ENCODE measurements at regions not wholly inside any gene's neighbourhood (a gene's known extent, or its start where the extent isn't known, plus 50 kb on each side); places are given as distances from the start of the nearest gene placed in this dataset.

DNA sequence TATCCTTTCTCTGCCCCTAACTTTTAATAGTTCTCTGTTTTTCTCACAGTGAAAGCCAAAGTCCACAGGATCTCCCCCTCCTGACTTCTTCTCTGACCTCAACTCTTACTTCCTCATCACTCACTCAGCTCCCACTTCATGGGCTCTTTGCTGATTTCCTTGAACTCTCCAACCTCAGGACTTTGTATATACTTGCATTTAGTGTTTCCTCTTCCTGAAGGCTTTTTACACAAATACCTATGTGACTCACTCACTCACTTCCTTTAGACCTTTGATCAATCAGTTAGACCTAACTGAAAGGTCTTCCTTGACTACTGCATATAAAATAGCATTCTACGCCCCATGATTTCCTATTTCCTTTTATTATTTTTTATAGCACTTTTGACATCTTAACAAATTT, 233.1 kb upstream of the MEX3C start:
- TF ChIP-seq, protein P1, sequence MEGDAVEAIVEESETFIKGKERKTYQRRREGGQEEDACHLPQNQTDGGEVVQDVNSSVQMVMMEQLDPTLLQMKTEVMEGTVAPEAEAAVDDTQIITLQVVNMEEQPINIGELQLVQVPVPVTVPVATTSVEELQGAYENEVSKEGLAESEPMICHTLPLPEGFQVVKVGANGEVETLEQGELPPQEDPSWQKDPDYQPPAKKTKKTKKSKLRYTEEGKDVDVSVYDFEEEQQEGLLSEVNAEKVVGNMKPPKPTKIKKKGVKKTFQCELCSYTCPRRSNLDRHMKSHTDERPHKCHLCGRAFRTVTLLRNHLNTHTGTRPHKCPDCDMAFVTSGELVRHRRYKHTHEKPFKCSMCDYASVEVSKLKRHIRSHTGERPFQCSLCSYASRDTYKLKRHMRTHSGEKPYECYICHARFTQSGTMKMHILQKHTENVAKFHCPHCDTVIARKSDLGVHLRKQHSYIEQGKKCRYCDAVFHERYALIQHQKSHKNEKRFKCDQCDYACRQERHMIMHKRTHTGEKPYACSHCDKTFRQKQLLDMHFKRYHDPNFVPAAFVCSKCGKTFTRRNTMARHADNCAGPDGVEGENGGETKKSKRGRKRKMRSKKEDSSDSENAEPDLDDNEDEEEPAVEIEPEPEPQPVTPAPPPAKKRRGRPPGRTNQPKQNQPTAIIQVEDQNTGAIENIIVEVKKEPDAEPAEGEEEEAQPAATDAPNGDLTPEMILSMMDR (IDR thresholded peaks at IDR 0.05), result no peak
- TF ChIP-seq EZH2 (IDR thresholded peaks at IDR 0.05), result no peak

Measured in neural progenitor cell (in vitro differentiated cells).